GM13977 (cell line): ENCODE measurements at regions not wholly inside any gene's neighbourhood (a gene's known extent, or its start where the extent isn't known, plus 50 kb on each side); places are given as distances from the start of the nearest gene placed in this dataset.

ENCODE experiments used
- DNase-seq: peaks from one replicate; pipeline ENCODE4 v3.0.0; 2012; ENCODE audit warnings: low spot score
- CTCF ChIP-seq: IDR thresholded peaks from 2 replicates; pipeline ENCODE4 v1.5.1; 2012; ENCODE audit warnings: mild to moderate bottlenecking, control low read depth; ENCODE audit not compliant: insufficient read depth; ENCODE audit errors: extremely low read depth, missing control alignments
- in situ Hi-C: fragments of 300-500 bp; cut with MboI; formaldehyde crosslinking; loops from one replicate; pipeline ENCODE4 v1.12.0; 2022; ENCODE audit warnings: low sequenced_read_pairs, low pct_unique_long_range_greater_than_20kb, mixed read lengths, inconsistent platforms; ENCODE audit not compliant: unreplicated experiment

DNA sequence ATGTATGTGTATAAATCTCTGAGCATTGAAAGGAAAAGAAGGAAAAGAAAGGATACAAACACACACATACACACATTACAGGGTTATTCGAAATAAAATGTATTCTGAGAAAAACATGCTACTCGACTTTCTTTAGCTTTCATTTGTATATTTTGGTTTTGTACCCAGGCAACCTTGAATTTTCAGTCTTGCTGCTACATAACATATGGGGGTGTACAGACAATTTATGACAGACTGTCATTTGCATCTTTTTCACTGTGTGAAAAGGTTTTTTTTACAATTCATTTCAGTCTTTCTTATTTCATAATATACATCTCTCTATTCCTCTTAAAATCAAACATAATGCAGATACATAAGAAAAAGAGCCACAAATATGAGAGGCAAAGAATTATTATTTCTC is 1238.4 kb upstream of the NXPH2 start:
- DNase-seq, result no peak
- in situ Hi-C loops, result no loop called here
- TF ChIP-seq CTCF, result no peak

- in situ Hi-C loops, result no loop called here
- TF ChIP-seq CTCF, result no peak
- no peak for DNase-seq
Measured at GRCh38 chr2:140014204-140014546, 1234.0 kb upstream of the NXPH2 start.

DNA sequence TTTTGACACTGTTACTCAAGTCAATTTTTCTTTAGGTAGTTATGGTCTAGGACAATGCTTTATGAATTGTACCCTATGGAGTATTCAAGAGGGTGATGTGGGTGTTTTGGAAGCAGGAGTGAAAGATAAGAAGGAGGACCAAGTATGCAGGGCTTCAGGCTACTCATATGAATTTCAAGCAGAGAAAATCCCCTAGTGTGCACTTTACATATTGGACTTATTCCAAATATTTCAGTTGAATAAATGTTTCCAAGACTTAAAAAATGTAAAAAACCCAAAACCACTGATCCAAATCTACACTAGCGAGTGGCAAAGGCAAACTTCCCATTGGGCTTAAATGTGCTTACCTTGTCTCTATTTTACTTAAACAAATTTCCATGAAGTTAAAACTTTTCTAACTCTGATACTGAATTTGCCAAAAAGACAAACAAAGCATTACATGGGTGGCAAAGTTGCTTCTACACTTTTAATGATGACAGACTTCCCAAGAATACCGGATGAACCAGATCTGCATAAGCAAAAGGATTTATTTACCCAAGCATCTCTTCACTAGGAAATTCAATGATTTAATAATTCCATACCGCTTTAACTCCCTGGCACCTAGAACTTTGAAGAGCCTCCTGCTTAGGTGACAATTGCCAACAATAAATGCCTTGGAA is 1233.5 kb upstream of the NXPH2 start:
- in situ Hi-C loops, result no loop called here
- no peak for TF ChIP-seq CTCF
- DNase-seq, result no peak

DNA sequence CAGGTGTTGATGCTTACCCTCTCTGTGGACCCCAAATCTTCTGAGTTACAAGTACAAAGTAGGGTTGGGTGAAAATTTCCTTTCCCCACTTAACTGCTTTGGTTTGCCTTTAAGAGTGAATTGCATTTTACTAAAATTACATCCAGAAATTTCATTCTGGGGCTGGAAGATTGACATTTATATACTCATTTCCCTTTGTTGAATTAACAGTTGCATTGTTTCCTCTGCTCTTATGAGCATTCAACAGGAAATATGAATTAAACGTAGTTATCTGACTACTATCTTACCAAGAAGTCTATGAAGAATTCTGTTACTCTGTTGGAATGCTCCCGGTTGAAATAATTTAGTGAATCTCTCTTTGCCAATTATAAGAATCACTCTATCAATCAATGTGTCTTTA is 1231.1 kb upstream of the NXPH2 start:
- in situ Hi-C loops, result no loop called here
- no peak for DNase-seq
- no peak for TF ChIP-seq CTCF

GRCh38 chr2:140002110-140002509 is 1221.9 kb upstream of the NXPH2 start:
- no peak for TF ChIP-seq CTCF
- in situ Hi-C loops, result no loop called here

GRCh38 chr2:139992711-139993345 is 1212.6 kb upstream of the NXPH2 start:
- in situ Hi-C loops, result no loop called here
- TF ChIP-seq CTCF, result no peak
- DNase-seq, result no peak

More at GRCh38 chr2:140002110-140002509, 1221.9 kb upstream of the NXPH2 start:
- DNase-seq, result no peak
